H1 (cell line): ENCODE measurements at regions not wholly inside any gene's neighbourhood (a gene's known extent, or its start where the extent isn't known, plus 50 kb on each side); places are given as distances from the start of the nearest gene placed in this dataset.

Experiments used
- BRCA1 ChIP-seq: IDR thresholded peaks from 2 replicates; pipeline ENCODE4 v1.6.1; 2012; ENCODE audit warnings: low read depth, low read length, improper control_type of control experiment
- CTCF ChIP-seq, 3 experiments: IDR thresholded peaks; 1 replicate in 2 of 3; 2 replicates in 1 of 3; pipeline versions ENCODE4 v1.5.1 to v1.6.1; 2011; ENCODE audit warnings: low read length in 3 of 3, mild to moderate bottlenecking in 3 of 3, inconsistent platforms in 2 of 3, low read depth in 1 of 3, moderate library complexity in 1 of 3; ENCODE audit not compliant: insufficient read depth in 1 of 3; ENCODE audit errors: control extremely low read depth in 1 of 3
- FOSL1 ChIP-seq: IDR thresholded peaks from 2 replicates; pipeline ENCODE4 v1.6.1; 2011; ENCODE audit warnings: mild to moderate bottlenecking, low read depth, low read length, moderate library complexity; ENCODE audit not compliant: insufficient read depth
- KDM1A ChIP-seq: fragments of 200-600, 300-600 bp; sonication (generic); IDR thresholded peaks from 2 replicates; pipeline ENCODE4 v1.7.1; 2016; ENCODE audit warnings: mild to moderate bottlenecking, low read length, borderline replicate concordance
- POLR2A ChIP-seq, 2 experiments: IDR thresholded peaks; 1 replicate in 1 of 2; 2 replicates in 1 of 2; pipeline ENCODE4 v1.6.1; 2011; ENCODE audit warnings: low read depth in 2 of 2, low read length in 2 of 2, mild to moderate bottlenecking in 2 of 2; ENCODE audit errors: control extremely low read depth in 1 of 2
- SP1 ChIP-seq: IDR thresholded peaks from 2 replicates; pipeline ENCODE4 v1.6.1; 2011; ENCODE audit warnings: low read depth, low read length
- TF ChIP-seq, protein P1 (sequence below): IDR thresholded peaks from 2 replicates; pipeline ENCODE4 v1.6.1; 2011; ENCODE audit warnings: low read depth, mild to moderate bottlenecking, low read length; ENCODE audit not compliant: insufficient read depth

DNA sequence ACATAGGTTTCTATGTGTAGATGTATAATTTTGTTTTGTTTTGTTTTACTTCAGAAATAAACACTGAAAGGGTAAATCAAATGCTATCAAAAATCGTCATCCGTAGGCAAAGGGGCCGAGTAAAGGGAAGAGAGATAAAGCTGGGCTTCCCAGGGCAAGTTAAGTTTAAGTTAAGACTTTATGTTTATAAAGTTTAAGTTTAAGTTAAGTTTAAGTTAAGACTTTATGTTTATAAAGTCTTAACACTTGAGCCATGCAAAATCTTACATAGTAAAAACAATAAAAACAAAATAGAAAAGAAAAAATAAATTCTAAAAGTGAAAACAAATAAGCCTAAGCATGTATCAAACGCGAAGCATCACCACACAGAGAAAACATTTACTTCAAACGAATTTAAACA is 216.1 kb upstream of the SYNDIG1 start:
- TF ChIP-seq CTCF (IDR thresholded peaks at IDR 0.05; ENCODE audit: control extremely low read depth in 1 of 3, insufficient read depth in 1 of 3, low read depth in 1 of 3, low read length in 3 of 3): no peak
- no peak for TF ChIP-seq BRCA1
- TF ChIP-seq FOSL1: no peak
- TF ChIP-seq, protein P1, sequence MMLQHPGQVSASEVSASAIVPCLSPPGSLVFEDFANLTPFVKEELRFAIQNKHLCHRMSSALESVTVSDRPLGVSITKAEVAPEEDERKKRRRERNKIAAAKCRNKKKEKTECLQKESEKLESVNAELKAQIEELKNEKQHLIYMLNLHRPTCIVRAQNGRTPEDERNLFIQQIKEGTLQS: no peak
- TF ChIP-seq SP1: no peak
- TF ChIP-seq POLR2A (IDR thresholded peaks at IDR 0.05; ENCODE audit: control extremely low read depth in 1 of 2, low read depth in 2 of 2, low read length in 2 of 2): no peak
- TF ChIP-seq KDM1A: no peak
